Stomach (tissue), 4 donors: ENCODE measurements at regions not wholly inside any gene's neighbourhood (a gene's known extent, or its start where the extent isn't known, plus 50 kb on each side); places are given as distances from the start of the nearest gene placed in this dataset.

Experiments
- POLR2A ChIP-seq, 4 donors: fragments of 450-650 bp; IDR thresholded peaks; one replicate each; pipeline ENCODE4 v1.6.1; 2016; ENCODE audit warnings: antibody characterized with exemption in 4 of 4, control low read depth in 2 of 4, mild to moderate bottlenecking in 1 of 4, moderate library complexity in 1 of 4
- POLR2AphosphoS5 ChIP-seq, 3 donors: sonication (generic); formaldehyde crosslinking; IDR thresholded peaks; one replicate each; pipeline ENCODE4 v1.6.1; 2016; ENCODE audit warnings: antibody characterized with exemption in 3 of 3
- TF ChIP-seq, protein P1 (sequence below), 7 experiments: fragments of 450-650 bp in 4 of 7; fragments of 200-600 bp in 3 of 7; sonication (generic) in 3 of 7; IDR thresholded peaks; one replicate each; pipeline ENCODE4 v1.5.1; 2016 to 2019; ENCODE audit warnings: antibody characterized with exemption in 7 of 7, control low read depth in 2 of 7, mild to moderate bottlenecking in 1 of 7

DNA sequence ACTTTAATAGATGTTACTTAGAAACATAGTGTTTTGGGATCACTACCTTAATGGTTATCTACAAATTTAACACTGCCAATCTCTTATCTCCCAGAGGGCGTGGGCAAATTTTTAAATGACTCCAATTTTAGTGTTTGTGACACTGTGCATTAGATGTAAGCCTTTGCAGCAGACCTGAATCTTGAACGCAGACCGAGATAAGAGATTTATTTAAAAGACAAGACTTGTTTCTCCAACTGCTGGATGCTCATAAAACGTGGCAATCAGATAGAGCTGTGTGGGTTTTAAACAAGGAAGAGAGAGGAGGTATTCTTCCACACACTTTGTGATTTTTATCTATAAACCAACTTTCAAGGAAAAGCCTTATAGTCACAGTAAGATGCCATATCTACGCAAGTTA, 252.5 kb upstream of the NR3C2 start:
- TF ChIP-seq, protein P1, sequence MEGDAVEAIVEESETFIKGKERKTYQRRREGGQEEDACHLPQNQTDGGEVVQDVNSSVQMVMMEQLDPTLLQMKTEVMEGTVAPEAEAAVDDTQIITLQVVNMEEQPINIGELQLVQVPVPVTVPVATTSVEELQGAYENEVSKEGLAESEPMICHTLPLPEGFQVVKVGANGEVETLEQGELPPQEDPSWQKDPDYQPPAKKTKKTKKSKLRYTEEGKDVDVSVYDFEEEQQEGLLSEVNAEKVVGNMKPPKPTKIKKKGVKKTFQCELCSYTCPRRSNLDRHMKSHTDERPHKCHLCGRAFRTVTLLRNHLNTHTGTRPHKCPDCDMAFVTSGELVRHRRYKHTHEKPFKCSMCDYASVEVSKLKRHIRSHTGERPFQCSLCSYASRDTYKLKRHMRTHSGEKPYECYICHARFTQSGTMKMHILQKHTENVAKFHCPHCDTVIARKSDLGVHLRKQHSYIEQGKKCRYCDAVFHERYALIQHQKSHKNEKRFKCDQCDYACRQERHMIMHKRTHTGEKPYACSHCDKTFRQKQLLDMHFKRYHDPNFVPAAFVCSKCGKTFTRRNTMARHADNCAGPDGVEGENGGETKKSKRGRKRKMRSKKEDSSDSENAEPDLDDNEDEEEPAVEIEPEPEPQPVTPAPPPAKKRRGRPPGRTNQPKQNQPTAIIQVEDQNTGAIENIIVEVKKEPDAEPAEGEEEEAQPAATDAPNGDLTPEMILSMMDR (IDR thresholded peaks at IDR 0.05) = no peak
- TF ChIP-seq POLR2AphosphoS5 (IDR thresholded peaks at IDR 0.05) (no peak), POLR2A (IDR thresholded peaks at IDR 0.05) (no peak)
